Retinal pigment epithelial cell (primary cell): ENCODE measurements at regions not wholly inside any gene's neighbourhood (a gene's known extent, or its start where the extent isn't known, plus 50 kb on each side); places are given as distances from the start of the nearest gene placed in this dataset.

Experiments
- DNase-seq: peaks from one replicate; pipeline ENCODE4 v3.0.0-alpha.2; 2010; ENCODE audit warnings: low read depth
- H3K4me3 ChIP-seq: 2 replicates; pipeline ENCODE4 v1.5.1; 2011; ENCODE audit warnings: mild to moderate bottlenecking, low read length, control low read depth, moderate library complexity
- TF ChIP-seq, protein P1 (sequence below): conservative IDR thresholded peaks from 2 replicates; pipeline ENCODE4 v1.5.1; 2011; ENCODE audit warnings: low read depth, low read length, control low read depth, inconsistent platforms

DNA sequence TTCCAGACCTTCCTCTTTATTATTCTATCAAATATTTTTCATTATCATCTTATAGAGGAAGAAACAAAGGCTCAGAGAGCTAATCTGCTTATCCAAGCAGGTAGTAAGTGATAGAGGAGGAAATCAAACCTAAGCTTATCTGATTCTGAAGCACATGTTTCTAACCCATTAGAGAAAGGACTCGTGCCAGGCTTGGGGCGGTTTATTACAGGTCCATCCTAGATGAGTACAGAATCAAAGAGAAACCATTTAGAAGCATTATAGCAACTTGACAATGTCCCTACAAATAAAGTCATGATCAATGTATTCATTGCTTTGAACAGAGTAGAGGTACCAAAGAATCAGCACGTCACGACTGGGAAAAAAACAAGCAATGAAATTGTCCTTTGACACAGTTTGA is 303.0 kb downstream of the CYRIA start:
- H3K4me3 ChIP-seq = no peak overlapping the region
- TF ChIP-seq, protein P1, sequence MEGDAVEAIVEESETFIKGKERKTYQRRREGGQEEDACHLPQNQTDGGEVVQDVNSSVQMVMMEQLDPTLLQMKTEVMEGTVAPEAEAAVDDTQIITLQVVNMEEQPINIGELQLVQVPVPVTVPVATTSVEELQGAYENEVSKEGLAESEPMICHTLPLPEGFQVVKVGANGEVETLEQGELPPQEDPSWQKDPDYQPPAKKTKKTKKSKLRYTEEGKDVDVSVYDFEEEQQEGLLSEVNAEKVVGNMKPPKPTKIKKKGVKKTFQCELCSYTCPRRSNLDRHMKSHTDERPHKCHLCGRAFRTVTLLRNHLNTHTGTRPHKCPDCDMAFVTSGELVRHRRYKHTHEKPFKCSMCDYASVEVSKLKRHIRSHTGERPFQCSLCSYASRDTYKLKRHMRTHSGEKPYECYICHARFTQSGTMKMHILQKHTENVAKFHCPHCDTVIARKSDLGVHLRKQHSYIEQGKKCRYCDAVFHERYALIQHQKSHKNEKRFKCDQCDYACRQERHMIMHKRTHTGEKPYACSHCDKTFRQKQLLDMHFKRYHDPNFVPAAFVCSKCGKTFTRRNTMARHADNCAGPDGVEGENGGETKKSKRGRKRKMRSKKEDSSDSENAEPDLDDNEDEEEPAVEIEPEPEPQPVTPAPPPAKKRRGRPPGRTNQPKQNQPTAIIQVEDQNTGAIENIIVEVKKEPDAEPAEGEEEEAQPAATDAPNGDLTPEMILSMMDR = no peak
- no peak for DNase-seq

DNA sequence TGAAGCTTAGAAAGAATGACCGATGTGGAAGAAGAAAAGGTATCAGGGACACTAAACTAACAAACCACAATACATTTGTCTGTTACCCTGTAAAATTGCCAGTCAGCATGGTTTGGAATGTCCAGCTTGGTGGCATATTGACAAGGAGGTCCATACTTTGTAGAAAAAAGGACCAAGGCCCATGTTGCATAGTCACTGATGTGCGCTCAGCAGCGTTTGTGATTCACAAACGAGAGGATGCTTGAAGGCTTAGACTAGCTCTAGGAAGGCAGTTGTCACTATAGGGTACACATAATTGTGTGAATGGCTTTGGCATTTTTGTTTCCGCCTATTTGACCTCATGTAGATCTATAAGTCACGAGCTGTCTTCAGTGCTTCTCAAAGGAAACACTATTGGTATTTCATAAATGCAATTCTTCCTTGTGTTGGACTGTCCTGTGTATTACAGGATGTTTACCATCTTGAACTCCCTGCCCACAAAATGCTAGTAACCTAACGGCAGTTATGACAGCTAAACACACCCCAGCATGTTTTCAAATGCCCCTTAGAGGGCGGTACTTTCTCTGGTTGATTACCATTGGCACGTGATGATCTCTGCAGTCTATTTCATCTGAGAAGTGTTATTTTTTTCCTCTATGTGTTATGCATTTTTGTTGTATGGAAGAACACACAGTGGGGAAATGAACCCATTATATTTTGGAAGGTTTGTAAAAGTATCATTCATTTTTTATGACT is 304.2 kb downstream of the CYRIA start:
- no peak for DNase-seq
- TF ChIP-seq, protein P1 = no peak

DNA sequence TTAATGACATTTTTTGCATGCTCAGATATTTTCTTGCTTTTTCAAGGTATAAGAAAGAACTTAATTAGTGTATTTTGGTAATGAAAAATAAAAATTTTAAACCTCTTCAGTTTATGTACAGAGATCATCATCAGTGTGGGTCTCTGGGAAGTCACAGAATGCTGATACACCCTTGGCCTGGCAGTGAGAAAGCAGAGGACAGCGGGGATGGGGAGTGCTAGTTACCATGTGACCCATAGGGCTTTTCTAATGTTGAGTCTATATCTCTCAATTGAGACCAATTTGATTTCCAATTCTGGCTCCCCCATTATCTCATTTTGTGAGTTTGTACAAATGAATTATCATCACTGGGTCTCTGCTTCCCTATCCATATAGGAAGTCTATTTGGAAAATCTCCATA is 305.7 kb downstream of the CYRIA start:
- no peak overlapping the region for H3K4me3 ChIP-seq
- TF ChIP-seq, protein P1 = no peak
- no peak for DNase-seq

More for the DNA sequence above, 304.2 kb downstream of the CYRIA start:
- H3K4me3 ChIP-seq = no peak overlapping the region

DNA sequence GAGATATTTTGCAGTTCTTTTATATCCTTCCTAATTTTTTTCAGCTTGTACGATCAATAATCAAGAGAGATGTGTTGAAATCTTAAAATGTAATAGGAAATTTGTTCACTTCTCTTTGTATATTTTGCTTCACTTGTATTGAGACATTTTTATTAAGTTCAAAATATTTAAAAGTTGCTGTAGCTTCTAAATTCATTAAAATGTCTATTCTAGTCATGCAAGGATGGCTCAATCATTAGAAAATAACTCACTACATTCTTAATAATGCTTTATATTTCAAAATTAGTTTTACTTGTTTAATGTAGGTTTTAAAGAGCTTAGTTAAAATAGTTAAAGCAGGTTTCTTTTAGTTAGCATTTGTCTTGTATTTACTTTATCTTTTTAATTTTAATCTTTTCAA is 308.4 kb downstream of the CYRIA start:
- no peak overlapping the region for H3K4me3 ChIP-seq
- no peak for DNase-seq
- TF ChIP-seq, protein P1 = no peak

DNA sequence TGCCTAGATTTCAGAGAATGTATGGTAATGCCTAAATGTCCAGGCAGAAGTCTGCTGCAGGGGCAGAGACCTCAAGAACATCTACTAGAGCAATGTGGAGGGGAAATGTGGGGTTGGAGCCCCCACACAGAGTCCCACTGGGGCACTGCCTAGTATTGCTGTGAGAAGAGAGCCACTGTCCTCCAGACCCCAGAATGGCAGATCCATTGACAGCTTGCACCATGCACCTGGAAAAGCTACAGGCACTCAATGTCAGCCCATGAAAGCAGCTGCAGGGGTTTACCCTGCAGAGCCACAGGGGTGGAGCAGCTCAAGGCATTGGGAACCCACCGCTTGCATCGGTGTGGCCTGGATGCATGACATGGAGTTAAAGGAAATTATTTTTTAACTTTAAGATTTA is 314.1 kb downstream of the CYRIA start:
- no peak for DNase-seq
- no peak overlapping the region for H3K4me3 ChIP-seq
- TF ChIP-seq, protein P1 = no peak

DNA sequence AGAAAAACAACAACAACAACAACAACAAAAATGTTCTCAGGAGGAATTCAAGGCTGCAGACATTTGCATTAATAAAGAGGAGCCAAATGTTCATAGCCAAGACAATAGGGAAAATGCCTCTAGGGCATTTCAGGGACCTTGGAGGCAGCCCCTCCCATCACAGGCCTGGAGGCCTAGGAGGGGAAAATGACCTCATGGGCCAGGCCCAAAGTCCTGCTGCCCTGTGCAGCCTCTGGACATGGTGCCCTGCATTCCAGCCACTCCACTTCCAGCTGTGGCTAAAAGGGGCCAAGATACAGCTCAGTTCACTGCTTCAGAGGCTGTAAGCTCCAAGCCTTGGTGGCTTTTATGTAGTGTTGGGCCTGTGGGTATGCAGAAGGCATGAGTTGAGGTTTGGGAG is 314.5 kb downstream of the CYRIA start:
- DNase-seq = no peak

DNA sequence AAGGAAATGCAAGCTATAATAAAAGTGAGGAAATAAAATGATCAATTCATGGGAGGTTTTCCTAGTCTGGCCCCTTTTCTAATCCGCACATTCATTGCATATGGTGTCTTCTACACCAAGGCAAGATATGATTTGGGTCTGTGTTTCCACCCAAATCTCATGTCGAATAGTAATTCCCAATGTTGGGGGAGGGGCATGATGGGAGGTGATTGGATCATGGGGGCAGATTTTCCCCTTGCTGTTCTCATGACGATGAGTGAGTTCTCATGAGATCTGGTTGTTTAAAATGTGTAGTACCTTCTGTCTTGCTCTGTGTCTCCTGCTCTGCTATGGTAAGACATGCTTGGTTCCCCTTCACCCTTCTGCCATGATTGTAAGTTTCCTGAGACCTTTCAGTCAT is 315.4 kb downstream of the CYRIA start:
- no peak overlapping the region for H3K4me3 ChIP-seq
- DNase-seq = no peak
- TF ChIP-seq, protein P1 = no peak

More for the DNA sequence above, 314.5 kb downstream of the CYRIA start:
- H3K4me3 ChIP-seq = no peak overlapping the region
- TF ChIP-seq, protein P1 = no peak
